ENCODE measurements at regions not wholly inside any gene's neighbourhood (a gene's known extent, or its start where the extent isn't known, plus 50 kb on each side); places are given as distances from the start of the nearest gene placed in this dataset.

- Mint-ChIP-seq H3K36me3 (ENCODE audit: low read depth) (no peaks in the 10 kb centered on the region), H3K27me3 (ENCODE audit: low read depth) (no peaks in the 10 kb centered on the region), H3K4me3 (ENCODE audit: unreplicated experiment) (no peak overlapping the region), H3K27ac (ENCODE audit: unreplicated experiment) (no peak overlapping the region), H3K9me3 (ENCODE audit: low read depth) (peaks cover 3% of the 10 kb centered on the region), H3K4me1 (ENCODE audit: low read depth) (peaks cover 19% of the 10 kb centered on the region)
- TF ChIP-seq, protein P1, sequence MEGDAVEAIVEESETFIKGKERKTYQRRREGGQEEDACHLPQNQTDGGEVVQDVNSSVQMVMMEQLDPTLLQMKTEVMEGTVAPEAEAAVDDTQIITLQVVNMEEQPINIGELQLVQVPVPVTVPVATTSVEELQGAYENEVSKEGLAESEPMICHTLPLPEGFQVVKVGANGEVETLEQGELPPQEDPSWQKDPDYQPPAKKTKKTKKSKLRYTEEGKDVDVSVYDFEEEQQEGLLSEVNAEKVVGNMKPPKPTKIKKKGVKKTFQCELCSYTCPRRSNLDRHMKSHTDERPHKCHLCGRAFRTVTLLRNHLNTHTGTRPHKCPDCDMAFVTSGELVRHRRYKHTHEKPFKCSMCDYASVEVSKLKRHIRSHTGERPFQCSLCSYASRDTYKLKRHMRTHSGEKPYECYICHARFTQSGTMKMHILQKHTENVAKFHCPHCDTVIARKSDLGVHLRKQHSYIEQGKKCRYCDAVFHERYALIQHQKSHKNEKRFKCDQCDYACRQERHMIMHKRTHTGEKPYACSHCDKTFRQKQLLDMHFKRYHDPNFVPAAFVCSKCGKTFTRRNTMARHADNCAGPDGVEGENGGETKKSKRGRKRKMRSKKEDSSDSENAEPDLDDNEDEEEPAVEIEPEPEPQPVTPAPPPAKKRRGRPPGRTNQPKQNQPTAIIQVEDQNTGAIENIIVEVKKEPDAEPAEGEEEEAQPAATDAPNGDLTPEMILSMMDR (IDR thresholded peaks at IDR 0.05): no peak
- DNase-seq (ENCODE audit: low spot score): no peak
Observed at GRCh38 chr5:78726571-78726970, 78.0 kb upstream of the LHFPL2 start.

GRCh38 chr5:78726003-78726402, 77.4 kb upstream of the LHFPL2 start:
- no peak for DNase-seq (ENCODE audit: low spot score)
- TF ChIP-seq, protein P1 (IDR thresholded peaks at IDR 0.05): no peak
- H3K4me1 Mint-ChIP-seq (ENCODE audit: low read depth): peaks cover 23% of the 10 kb centered on the region
- H3K9me3 Mint-ChIP-seq (ENCODE audit: low read depth): peaks cover 3% of the 10 kb centered on the region
- H3K4me3 Mint-ChIP-seq (ENCODE audit: unreplicated experiment): no peak overlapping the region
- no peaks in the 10 kb centered on the region for H3K27me3 Mint-ChIP-seq (ENCODE audit: low read depth)
- no peak overlapping the region for H3K27ac Mint-ChIP-seq (ENCODE audit: unreplicated experiment)
- H3K36me3 Mint-ChIP-seq (ENCODE audit: low read depth): no peaks in the 10 kb centered on the region

DNA sequence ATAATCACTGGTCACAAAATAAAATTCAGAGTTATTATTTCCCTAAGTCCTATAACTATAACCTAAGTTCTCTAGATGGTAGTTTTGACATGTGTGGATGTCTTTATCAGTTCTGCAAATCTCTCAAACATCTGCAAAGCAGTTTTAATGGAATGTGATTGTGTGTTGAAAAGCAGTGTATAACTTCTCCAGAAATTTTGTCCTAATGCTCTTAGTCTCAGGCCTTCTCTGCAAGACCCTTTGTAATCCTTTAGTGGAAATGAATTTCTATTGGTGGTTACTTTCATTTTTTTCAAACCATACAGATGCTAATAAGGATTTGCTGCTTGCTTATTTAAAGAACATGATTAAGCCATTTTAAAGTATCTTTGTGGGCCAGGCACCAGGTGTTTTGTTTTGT, 75.5 kb upstream of the LHFPL2 start:
- DNase-seq (ENCODE audit: low spot score): no peak
- TF ChIP-seq, protein P1 (IDR thresholded peaks at IDR 0.05): no peak
- Mint-ChIP-seq H3K4me1 (ENCODE audit: low read depth) (peaks cover 28% of the 10 kb centered on the region), H3K27me3 (ENCODE audit: low read depth) (no peaks in the 10 kb centered on the region), H3K27ac (ENCODE audit: unreplicated experiment) (no peak overlapping the region), H3K9me3 (ENCODE audit: low read depth) (no peaks in the 10 kb centered on the region), H3K36me3 (ENCODE audit: low read depth) (no peaks in the 10 kb centered on the region), H3K4me3 (ENCODE audit: unreplicated experiment) (no peak overlapping the region)

DNA sequence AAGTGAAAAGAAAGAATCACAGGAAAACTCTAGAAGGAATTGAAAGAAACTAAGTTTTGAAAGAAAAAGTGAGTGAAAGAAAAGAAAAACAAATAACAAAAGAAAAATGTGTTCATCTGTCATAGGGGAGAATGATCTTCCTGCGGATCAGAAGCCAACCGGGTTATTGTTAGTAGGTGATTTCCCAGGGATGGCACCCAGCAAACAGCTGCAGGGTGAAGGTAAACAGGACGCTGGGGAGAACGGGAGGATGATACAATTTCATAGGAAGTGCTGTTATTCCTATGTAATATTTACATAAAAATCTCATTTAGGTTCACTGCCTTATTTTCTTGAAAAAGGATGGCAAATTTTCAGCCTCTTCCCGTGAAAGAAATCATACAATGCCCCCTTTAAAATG, 72.4 kb upstream of the LHFPL2 start:
- peak overlapping the region; percentile 55 for H3K27ac Mint-ChIP-seq (ENCODE audit: unreplicated experiment)
- DNase-seq (ENCODE audit: low spot score): no peak

GRCh38 chr5:78720227-78720985, 71.8 kb upstream of the LHFPL2 start:
- Mint-ChIP-seq H3K9me3 (ENCODE audit: low read depth) (no peaks in the 10 kb centered on the region), H3K4me1 (ENCODE audit: low read depth) (peaks cover 52% of the 10 kb centered on the region), H3K36me3 (ENCODE audit: low read depth) (no peaks in the 10 kb centered on the region), H3K27me3 (ENCODE audit: low read depth) (no peaks in the 10 kb centered on the region), H3K4me3 (ENCODE audit: unreplicated experiment) (no peak overlapping the region), H3K27ac (ENCODE audit: unreplicated experiment) (peak overlapping the region; percentile 39)
- TF ChIP-seq, protein P1 (IDR thresholded peaks at IDR 0.05): no peak
- no peak for DNase-seq (ENCODE audit: low spot score)

More for the DNA sequence above, 72.4 kb upstream of the LHFPL2 start:
- TF ChIP-seq, protein P1 (IDR thresholded peaks at IDR 0.05): no peak
- no peaks in the 10 kb centered on the region for H3K36me3 Mint-ChIP-seq (ENCODE audit: low read depth)
- no peak overlapping the region for H3K4me3 Mint-ChIP-seq (ENCODE audit: unreplicated experiment)
- H3K9me3 Mint-ChIP-seq (ENCODE audit: low read depth): no peaks in the 10 kb centered on the region
- peaks cover 51% of the 10 kb centered on the region for H3K4me1 Mint-ChIP-seq (ENCODE audit: low read depth)
- no peaks in the 10 kb centered on the region for H3K27me3 Mint-ChIP-seq (ENCODE audit: low read depth)

Data from chondrocyte (in vitro differentiated cells).